ENCODE measurements at regions not wholly inside any gene's neighbourhood (a gene's known extent, or its start where the extent isn't known, plus 50 kb on each side); places are given as distances from the start of the nearest gene placed in this dataset.

GRCh38 chr14:101025696-101026095, 122.2 kb upstream of the RTL1 start:
- H3K36me3 Mint-ChIP-seq (ENCODE audit: low read depth), result no peaks in the 10 kb centered on the region
- no peaks in the 10 kb centered on the region for H3K4me1 Mint-ChIP-seq (ENCODE audit: low read depth)
- H3K27ac Mint-ChIP-seq, result no peak overlapping the region
- no peak for DNase-seq
- H3K4me3 Mint-ChIP-seq, result no peak overlapping the region
- peaks cover 31% of the 10 kb centered on the region for H3K27me3 Mint-ChIP-seq
- no peaks in the 10 kb centered on the region for H3K9me3 Mint-ChIP-seq

GRCh38 chr14:101026341-101026740, 122.8 kb upstream of the RTL1 start:
- no peak for DNase-seq
- Mint-ChIP-seq H3K4me1 (ENCODE audit: low read depth) (no peaks in the 10 kb centered on the region), H3K9me3 (no peaks in the 10 kb centered on the region), H3K27ac (no peak overlapping the region), H3K27me3 (peaks cover 24% of the 10 kb centered on the region), H3K36me3 (ENCODE audit: low read depth) (no peaks in the 10 kb centered on the region), H3K4me3 (no peak overlapping the region)

DNA sequence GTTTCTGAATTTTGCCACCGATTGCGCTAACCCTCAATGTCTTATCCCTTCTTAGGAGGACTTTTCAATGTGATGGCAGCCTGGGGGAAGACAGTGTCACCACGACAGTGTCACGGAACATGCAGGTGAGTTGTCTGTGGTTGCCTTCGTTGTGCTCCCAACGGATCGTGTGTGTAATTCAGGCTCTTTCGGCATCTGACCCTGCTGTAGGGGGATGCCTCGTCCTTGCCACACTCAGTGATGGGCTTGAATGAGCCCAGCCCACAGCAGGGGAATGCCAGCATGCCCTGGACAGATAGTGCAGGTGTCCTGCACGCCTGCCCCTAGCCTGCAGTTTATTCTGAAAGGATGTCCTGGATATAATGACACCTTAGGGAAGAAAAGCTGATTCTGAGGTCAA, 123.8 kb upstream of the RTL1 start:
- DNase-seq, result no peak
- H3K4me3 Mint-ChIP-seq, result no peak overlapping the region
- no peak overlapping the region for H3K27ac Mint-ChIP-seq
- H3K36me3 Mint-ChIP-seq (ENCODE audit: low read depth), result no peaks in the 10 kb centered on the region
- peaks cover 16% of the 10 kb centered on the region for H3K27me3 Mint-ChIP-seq
- no peaks in the 10 kb centered on the region for H3K4me1 Mint-ChIP-seq (ENCODE audit: low read depth)
- no peaks in the 10 kb centered on the region for H3K9me3 Mint-ChIP-seq

DNA sequence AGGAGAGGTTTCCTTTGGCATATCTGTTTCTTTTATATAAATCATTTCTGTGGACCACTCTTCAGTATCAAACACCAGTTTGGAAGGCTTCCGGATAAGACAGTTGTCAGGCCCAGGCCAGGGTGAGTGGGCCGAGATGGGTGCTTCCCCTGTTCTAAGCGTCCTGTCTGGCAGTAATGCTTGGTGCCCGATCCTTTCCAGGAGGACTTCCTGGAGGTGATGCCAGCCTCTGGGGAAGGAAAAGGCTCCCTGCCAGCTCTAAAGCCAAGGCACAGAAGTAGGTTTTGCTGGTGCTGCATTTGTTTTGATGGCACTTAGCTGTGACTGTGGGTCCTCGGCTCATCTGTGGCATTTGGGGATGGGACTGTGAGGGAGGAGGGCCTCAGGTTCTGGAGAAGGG, 124.4 kb upstream of the RTL1 start:
- no peak for DNase-seq
- H3K36me3 Mint-ChIP-seq (ENCODE audit: low read depth), result no peaks in the 10 kb centered on the region
- H3K9me3 Mint-ChIP-seq, result no peaks in the 10 kb centered on the region
- no peak overlapping the region for H3K27ac Mint-ChIP-seq
- no peaks in the 10 kb centered on the region for H3K4me1 Mint-ChIP-seq (ENCODE audit: low read depth)
- peaks cover 11% of the 10 kb centered on the region for H3K27me3 Mint-ChIP-seq
- H3K4me3 Mint-ChIP-seq, result no peak overlapping the region

GRCh38 chr14:101028971-101029667, 125.6 kb upstream of the RTL1 start:
- Mint-ChIP-seq H3K4me1 (ENCODE audit: low read depth) (no peaks in the 10 kb centered on the region), H3K9me3 (no peaks in the 10 kb centered on the region), H3K27ac (no peak overlapping the region), H3K4me3 (no peak overlapping the region), H3K36me3 (ENCODE audit: low read depth) (no peaks in the 10 kb centered on the region), H3K27me3 (peaks cover 6% of the 10 kb centered on the region)
- DNase-seq, result no peak

DNA sequence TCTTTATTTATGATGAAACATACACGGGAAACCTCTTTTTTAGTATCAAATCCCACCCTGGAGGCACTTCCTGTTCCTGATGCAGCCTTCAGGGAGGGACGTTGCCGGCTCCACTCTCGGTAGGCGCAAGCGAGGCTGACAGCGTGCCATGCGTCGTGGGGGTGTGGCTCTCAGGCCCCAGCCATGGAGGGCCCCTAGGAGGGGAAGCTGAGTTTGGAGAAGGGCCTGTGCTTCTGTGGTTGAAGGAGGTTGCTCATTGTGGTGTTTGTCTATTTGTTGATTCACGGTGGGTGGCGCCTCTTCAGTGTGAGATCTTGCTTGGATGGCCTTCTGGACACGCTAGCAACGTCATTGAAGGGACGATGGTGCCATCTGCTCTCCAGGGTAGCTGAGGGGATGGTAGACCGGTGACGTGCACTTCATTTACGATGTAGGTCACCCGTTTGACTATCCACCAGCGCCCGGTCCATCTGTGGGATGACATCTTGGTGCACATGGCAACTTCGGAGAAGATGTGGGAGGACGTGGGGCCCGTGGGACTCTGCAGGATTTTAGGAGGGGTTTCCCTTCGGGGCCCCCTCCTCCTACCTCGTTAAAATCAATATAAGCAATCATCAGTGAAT, 126.3 kb upstream of the RTL1 start:
- Mint-ChIP-seq H3K4me3 (no peak overlapping the region), H3K9me3 (no peaks in the 10 kb centered on the region), H3K36me3 (ENCODE audit: low read depth) (no peaks in the 10 kb centered on the region), H3K27me3 (peaks cover 3% of the 10 kb centered on the region), H3K27ac (no peak overlapping the region), H3K4me1 (ENCODE audit: low read depth) (no peaks in the 10 kb centered on the region)
- no peak for DNase-seq

GRCh38 chr14:101030586-101030985, 127.1 kb upstream of the RTL1 start:
- no peaks in the 10 kb centered on the region for H3K36me3 Mint-ChIP-seq (ENCODE audit: low read depth)
- H3K4me3 Mint-ChIP-seq, result no peak overlapping the region
- DNase-seq, result no peak
- H3K27me3 Mint-ChIP-seq, result peaks cover 3% of the 10 kb centered on the region
- no peaks in the 10 kb centered on the region for H3K4me1 Mint-ChIP-seq (ENCODE audit: low read depth)
- H3K9me3 Mint-ChIP-seq, result no peaks in the 10 kb centered on the region
- H3K27ac Mint-ChIP-seq, result no peak overlapping the region

DNA sequence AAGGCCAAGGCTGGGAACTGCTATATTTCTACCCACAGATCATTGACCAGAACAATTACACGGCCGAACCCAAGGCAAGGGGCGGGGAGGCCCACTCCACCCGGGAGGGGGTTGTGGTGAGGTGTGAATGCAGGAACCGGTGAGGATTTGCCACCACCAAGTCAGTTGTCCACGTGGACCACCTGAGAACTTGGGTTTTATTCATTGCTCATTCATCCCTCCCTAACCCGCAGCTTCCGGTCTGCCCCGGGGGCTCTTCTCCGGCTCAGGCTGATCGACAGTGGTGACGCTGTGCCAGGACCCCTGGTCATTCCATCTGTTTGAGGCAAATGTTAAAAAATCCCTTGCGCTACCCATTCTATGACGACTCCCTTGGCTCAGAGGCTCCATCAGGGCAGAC, 127.7 kb upstream of the RTL1 start:
- Mint-ChIP-seq H3K4me1 (ENCODE audit: low read depth) (no peaks in the 10 kb centered on the region), H3K9me3 (no peaks in the 10 kb centered on the region), H3K27ac (no peak overlapping the region), H3K27me3 (peaks cover 5% of the 10 kb centered on the region), H3K4me3 (no peak overlapping the region), H3K36me3 (ENCODE audit: low read depth) (no peaks in the 10 kb centered on the region)
- no peak for DNase-seq

DNA sequence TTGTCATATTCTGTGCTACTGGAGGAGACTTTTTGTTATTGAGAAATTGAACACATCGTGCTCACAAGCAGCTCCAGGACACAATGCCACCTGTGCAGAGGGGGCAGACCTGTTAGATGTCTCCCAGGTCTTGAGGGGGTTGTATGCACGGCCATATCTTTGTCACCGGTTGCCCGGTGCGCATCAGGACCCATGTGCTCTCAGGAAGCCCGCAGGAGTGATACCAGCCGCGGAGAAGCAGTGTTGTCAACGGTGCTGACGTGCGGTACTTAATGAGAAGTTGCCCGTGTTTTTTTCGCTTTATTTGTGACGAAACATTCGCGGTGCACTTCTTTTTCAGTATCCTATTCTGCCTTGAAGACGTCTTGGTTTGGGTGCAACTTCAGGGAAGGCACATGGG, 128.2 kb upstream of the RTL1 start:
- no peaks in the 10 kb centered on the region for H3K36me3 Mint-ChIP-seq (ENCODE audit: low read depth)
- H3K4me1 Mint-ChIP-seq (ENCODE audit: low read depth), result no peaks in the 10 kb centered on the region
- no peaks in the 10 kb centered on the region for H3K9me3 Mint-ChIP-seq
- no peak for DNase-seq
- H3K4me3 Mint-ChIP-seq, result no peak overlapping the region
- peaks cover 5% of the 10 kb centered on the region for H3K27me3 Mint-ChIP-seq
- H3K27ac Mint-ChIP-seq, result no peak overlapping the region

DNA sequence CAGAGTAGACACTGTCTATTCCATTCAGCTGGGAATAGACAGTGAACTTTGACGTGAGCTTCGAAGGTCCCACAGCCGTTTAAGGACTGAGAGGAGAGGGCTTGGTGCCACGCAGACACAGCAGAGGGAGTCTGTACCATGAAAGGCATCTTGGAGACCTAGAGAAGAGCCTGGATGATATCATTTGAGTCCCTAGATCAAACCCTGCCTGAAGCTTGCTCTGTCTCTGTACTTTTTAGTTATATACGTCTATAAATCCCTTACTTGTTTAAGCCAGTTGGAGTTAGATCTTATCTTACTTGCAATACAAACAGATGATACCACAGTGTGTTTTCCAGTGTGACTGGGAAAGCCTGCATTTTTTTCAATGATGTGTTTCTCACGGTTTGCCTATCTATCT, 128.9 kb upstream of the RTL1 start:
- peaks cover 5% of the 10 kb centered on the region for H3K27me3 Mint-ChIP-seq
- DNase-seq, result no peak
- no peaks in the 10 kb centered on the region for H3K4me1 Mint-ChIP-seq (ENCODE audit: low read depth)
- H3K36me3 Mint-ChIP-seq (ENCODE audit: low read depth), result no peaks in the 10 kb centered on the region
- no peaks in the 10 kb centered on the region for H3K9me3 Mint-ChIP-seq
- H3K4me3 Mint-ChIP-seq, result no peak overlapping the region
- H3K27ac Mint-ChIP-seq, result no peak overlapping the region

GRCh38 chr14:101033006-101033405, 129.5 kb upstream of the RTL1 start:
- Mint-ChIP-seq H3K27me3 (peaks cover 5% of the 10 kb centered on the region), H3K9me3 (no peaks in the 10 kb centered on the region), H3K4me1 (ENCODE audit: low read depth) (no peaks in the 10 kb centered on the region), H3K27ac (no peak overlapping the region), H3K4me3 (no peak overlapping the region), H3K36me3 (ENCODE audit: low read depth) (no peaks in the 10 kb centered on the region)
- no peak for DNase-seq

- no peaks in the 10 kb centered on the region for H3K36me3 Mint-ChIP-seq (ENCODE audit: low read depth)
- no peaks in the 10 kb centered on the region for H3K4me1 Mint-ChIP-seq (ENCODE audit: low read depth)
- H3K9me3 Mint-ChIP-seq, result no peaks in the 10 kb centered on the region
- DNase-seq, result no peak
- H3K27ac Mint-ChIP-seq, result no peak overlapping the region
- no peak overlapping the region for H3K4me3 Mint-ChIP-seq
- H3K27me3 Mint-ChIP-seq, result peaks cover 5% of the 10 kb centered on the region
Observed at GRCh38 chr14:101033446-101034165, 130.1 kb upstream of the RTL1 start.

GRCh38 chr14:101034986-101035385, 131.5 kb upstream of the RTL1 start:
- Mint-ChIP-seq H3K9me3 (no peaks in the 10 kb centered on the region), H3K36me3 (ENCODE audit: low read depth) (no peaks in the 10 kb centered on the region), H3K27me3 (peaks cover 5% of the 10 kb centered on the region), H3K4me3 (no peak overlapping the region), H3K4me1 (ENCODE audit: low read depth) (no peaks in the 10 kb centered on the region), H3K27ac (no peak overlapping the region)
- DNase-seq, result no peak

GRCh38 chr14:101035466-101036225, 132.1 kb upstream of the RTL1 start:
- Mint-ChIP-seq H3K27ac (no peak overlapping the region), H3K4me1 (ENCODE audit: low read depth) (no peaks in the 10 kb centered on the region), H3K27me3 (peaks cover 5% of the 10 kb centered on the region), H3K9me3 (no peaks in the 10 kb centered on the region), H3K36me3 (ENCODE audit: low read depth) (no peaks in the 10 kb centered on the region), H3K4me3 (no peak overlapping the region)
- DNase-seq, result no peak
